ENCODE measurements at regions not wholly inside any gene's neighbourhood (a gene's known extent, or its start where the extent isn't known, plus 50 kb on each side); places are given as distances from the start of the nearest gene placed in this dataset.
"Not testable (repeated sequence)": the region's sequence is repeated elsewhere in the genome, so short reads cannot be mapped to it uniquely, and the experiment has no call there.

- DNase-seq (ENCODE audit: low spot score), result no peak
These were observed 50.6 kb upstream of the TMEM170B start for GRCh38 chr6:11486959-11487358.

- DNase-seq (ENCODE audit: low spot score), result no peak
These were observed 51.1 kb upstream of the TMEM170B start for GRCh38 chr6:11486486-11486885.

GRCh38 chr6:11486051-11486450, 51.5 kb upstream of the TMEM170B start:
- no peak for DNase-seq (ENCODE audit: low spot score)

GRCh38 chr6:11485271-11485670, 52.3 kb upstream of the TMEM170B start:
- DNase-seq (ENCODE audit: low spot score), result no peak

GRCh38 chr6:11484441-11484840, 53.1 kb upstream of the TMEM170B start:
- DNase-seq (ENCODE audit: low spot score), result no peak

- DNase-seq (ENCODE audit: low spot score), result no peak
These were observed 54.9 kb upstream of the TMEM170B start for GRCh38 chr6:11482616-11483015.

- DNase-seq (ENCODE audit: low spot score), result no peak
These were observed 57.0 kb upstream of the TMEM170B start for GRCh38 chr6:11480541-11480940.

- DNase-seq (ENCODE audit: low spot score), result no peak
These were observed 58.3 kb upstream of the TMEM170B start for GRCh38 chr6:11479296-11479695.

- no peak for DNase-seq (ENCODE audit: low spot score)
These were observed 59.0 kb upstream of the TMEM170B start for GRCh38 chr6:11478586-11478985.

GRCh38 chr6:11475016-11475415, 62.5 kb upstream of the TMEM170B start:
- DNase-seq (ENCODE audit: low spot score), result no peak

- DNase-seq (ENCODE audit: low spot score), result no peak
These were observed 64.4 kb upstream of the TMEM170B start for GRCh38 chr6:11473008-11473740.

- no peak for DNase-seq (ENCODE audit: low spot score)
These were observed 66.3 kb upstream of the TMEM170B start for GRCh38 chr6:11471261-11471660.

GRCh38 chr6:11469684-11470083, 67.9 kb upstream of the TMEM170B start:
- DNase-seq (ENCODE audit: low spot score), result no peak

- not testable (repeated sequence) for DNase-seq (ENCODE audit: low spot score)
These were observed 69.3 kb upstream of the TMEM170B start for GRCh38 chr6:11468271-11468670.

GRCh38 chr6:11467364-11467763, 70.2 kb upstream of the TMEM170B start:
- DNase-seq (ENCODE audit: low spot score), result no peak

GRCh38 chr6:11463398-11463780, 74.2 kb upstream of the TMEM170B start:
- DNase-seq (ENCODE audit: low spot score), result no peak

- DNase-seq (ENCODE audit: low spot score), result no peak
These were observed 74.7 kb upstream of the TMEM170B start for GRCh38 chr6:11462742-11463397.

GRCh38 chr6:11460837-11461661, 76.5 kb upstream of the TMEM170B start:
- DNase-seq (ENCODE audit: low spot score), result no peak

- no peak for DNase-seq (ENCODE audit: low spot score)
These were observed 77.4 kb upstream of the TMEM170B start for GRCh38 chr6:11460001-11460668.

- no peak for DNase-seq (ENCODE audit: low spot score)
These were observed 78.4 kb upstream of the TMEM170B start for GRCh38 chr6:11459079-11459610.

- no peak for DNase-seq (ENCODE audit: low spot score)
These were observed 79.0 kb upstream of the TMEM170B start for GRCh38 chr6:11458509-11458908.

GRCh38 chr6:11457422-11457821, 80.1 kb upstream of the TMEM170B start:
- not testable (repeated sequence) for DNase-seq (ENCODE audit: low spot score)

All from hepatic stellate cell (primary cell).